ENCODE measurements at regions not wholly inside any gene's neighbourhood (a gene's known extent, or its start where the extent isn't known, plus 50 kb on each side); places are given as distances from the start of the nearest gene placed in this dataset.

DNA sequence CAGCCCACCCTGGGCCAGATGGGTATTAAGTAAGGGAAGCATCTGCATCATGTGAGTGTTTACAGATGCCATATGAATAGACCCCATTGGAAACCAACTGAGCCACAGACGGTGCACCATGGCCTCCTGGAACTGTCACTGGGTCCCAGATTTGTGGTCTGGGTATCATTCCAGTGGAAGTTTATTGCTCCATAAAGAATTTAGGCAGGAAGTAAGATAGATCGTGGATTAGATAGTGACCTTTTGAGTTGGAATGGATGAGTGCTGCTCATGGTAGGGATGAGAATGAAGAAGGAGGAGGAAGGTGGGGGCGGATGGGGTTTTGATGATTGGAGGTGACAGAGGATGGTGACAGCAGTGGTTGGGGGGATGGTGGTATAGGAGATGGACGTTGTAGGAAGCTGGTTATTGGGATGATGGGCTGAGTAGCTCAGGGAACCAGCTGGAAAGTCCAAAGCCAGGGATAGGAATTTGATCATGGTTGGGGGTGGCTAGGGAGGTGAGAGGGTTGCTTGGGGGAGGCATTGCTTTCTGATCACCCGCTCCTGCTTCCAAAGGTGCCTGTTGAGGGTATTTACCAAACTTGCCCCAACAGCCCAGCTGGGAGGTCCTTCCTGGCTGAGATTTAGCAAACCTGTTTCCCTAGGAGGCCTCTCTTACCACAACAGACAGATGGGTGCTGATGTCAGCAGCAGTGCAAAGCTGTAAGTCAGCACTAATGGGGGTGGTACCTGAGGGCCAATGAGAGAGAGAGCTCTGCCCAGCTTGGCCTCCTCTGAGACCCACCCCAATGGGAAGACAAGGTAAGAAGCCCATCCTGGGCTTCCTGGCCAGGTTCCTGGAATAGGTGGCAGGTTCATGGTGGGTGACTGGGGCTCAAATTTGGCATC is 78.0 kb downstream of the VEGFA start:
- DNase-seq (ENCODE audit: low spot score) = no peak

DNA sequence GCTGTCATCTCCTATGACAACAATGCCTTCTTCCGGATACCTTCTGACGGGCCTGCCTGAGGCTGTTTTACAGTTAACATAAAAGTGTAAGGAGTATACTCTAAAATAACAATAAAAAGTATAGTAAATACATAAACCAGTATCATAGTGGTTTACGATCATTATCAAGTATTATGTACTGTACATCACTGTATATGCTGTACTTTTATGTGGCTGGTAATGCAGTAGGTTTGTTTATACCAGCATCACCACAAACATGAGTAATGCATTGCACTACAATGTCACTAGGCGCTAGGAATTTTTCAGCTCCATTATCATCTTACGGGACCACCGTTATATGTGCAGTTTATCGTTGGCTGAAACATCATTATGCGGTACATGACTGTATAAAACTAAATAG is 76.5 kb downstream of the VEGFA start:
- no peak for DNase-seq (ENCODE audit: low spot score)

DNA sequence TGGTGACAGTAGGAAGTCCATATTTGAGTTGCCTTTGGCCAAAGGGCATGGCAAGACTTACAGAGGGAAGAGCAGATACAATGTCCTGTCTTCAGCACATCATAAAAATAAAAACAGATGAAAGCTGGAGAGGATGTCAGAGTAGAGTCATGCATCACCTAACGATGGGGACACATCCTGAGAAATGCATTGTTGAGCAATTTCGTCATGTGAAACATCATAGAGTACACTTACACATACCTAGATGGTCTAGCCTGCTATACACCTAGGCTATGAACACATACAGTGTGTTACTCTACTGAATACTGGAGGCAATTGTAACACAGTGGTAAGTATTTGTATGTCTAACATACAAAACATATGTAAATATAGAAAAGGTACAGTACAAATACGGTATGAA is 75.6 kb downstream of the VEGFA start:
- DNase-seq (ENCODE audit: low spot score) = no peak

DNA sequence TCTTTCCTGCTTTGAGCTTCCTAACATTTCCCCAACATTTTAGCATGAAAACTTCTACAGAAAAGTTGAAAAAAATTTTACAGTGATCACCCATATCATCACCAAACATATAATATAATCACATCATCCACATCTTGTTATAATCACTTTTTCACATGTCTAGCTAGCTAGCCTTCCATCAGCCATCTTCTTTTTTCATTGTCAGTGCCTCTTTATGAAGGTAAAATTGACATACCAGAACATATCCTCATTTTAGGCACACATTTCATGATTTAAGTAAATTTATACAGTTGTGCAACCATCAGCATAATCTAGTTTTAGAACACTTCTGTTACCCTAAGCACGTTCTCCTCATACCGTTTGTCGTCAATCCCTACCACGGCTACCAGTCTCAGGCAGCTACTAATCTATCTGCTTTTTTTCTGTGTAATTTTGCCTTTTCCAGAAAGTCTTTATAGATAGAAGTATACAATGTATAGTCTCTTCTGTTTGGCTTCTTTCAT is 73.7 kb downstream of the VEGFA start:
- DNase-seq (ENCODE audit: low spot score) = no peak

DNA sequence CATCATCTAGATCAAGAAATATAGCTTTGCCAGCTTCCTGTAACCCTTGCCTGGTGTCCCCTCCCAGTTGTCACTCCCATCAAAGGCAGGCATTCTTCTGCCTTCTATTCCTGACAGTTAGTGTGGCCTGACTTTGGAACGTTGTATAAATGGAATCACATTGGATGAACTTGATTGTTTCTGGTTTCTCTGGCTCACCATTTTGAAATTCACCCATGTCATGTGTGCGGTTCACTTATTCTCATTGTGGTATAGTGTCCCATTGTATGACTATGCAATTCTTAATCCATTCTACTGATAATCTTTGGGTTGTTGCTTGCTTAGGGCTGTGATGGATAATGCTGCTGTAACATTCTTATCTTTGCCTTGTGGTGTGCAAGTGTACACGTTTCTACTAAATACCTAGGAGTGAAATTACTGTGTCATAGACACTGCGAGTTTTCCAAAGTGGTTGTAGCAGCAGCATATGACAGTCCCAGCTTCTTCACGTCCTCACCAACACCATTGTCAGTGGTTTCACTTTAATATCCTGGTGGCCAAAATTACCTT is 73.2 kb downstream of the VEGFA start:
- DNase-seq (ENCODE audit: low spot score) = no peak

DNA sequence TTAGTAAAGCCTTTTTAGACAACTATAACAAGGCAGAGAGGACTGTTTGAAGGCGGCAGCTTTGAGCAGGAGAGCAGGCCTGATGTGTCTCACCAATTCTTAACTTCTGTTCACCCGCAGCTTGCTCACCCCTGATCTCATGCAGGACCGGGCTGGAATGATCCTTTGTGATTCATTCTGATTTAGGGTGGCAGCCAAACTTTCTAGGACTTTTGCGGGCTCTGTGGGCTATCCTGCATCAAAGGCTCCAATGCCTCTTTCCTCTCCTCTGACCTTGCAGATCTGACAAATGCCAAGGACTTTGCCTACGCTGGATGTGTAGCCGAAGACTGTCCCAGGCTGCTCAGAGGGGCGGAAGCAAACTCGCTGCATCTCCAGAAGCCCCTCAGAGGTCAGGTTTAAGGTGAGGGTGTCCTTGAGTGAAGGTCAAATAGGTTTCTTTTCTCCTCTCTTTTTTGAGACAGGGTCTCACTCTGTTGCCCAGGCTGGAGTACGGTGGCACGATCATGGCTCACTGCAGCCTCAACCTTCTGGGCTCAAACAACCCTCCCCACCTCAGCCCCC is 72.3 kb downstream of the VEGFA start:
- DNase-seq (ENCODE audit: low spot score) = no peak

DNA sequence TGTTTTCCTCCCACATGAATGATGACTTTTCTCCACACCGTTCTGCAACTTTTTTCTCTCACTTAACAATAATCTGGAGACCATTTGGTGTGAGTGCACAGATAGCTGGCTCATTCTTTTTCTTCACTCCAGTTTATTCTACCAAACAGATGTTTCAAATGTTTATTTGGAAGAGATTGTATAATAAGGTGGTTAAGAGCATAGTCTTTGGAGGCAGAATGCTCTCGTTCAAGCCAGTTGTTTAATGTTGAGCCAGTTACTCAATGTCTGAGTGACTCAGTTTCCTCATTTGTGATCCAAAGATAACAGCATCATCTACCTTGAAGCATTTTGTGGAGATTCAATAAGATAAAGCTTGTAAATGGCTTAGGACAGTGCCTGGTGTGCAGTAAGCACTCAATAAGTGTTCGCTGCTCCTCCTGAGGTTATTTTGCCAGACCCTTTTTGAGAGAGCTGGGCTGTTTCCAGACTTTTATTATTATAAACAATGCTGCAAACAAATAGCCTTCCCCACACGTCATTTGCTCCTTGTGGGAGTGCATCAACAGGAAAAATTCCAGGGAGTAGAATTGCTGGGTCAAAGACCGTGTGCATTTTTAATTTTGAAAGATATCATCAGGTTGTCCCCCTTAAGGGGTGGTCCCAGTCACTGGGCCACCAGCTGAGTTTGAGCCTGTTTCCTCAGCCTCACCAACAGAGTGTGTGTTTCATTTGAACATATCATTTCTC is 70.6 kb downstream of the VEGFA start:
- DNase-seq (ENCODE audit: low spot score) = no peak

DNA sequence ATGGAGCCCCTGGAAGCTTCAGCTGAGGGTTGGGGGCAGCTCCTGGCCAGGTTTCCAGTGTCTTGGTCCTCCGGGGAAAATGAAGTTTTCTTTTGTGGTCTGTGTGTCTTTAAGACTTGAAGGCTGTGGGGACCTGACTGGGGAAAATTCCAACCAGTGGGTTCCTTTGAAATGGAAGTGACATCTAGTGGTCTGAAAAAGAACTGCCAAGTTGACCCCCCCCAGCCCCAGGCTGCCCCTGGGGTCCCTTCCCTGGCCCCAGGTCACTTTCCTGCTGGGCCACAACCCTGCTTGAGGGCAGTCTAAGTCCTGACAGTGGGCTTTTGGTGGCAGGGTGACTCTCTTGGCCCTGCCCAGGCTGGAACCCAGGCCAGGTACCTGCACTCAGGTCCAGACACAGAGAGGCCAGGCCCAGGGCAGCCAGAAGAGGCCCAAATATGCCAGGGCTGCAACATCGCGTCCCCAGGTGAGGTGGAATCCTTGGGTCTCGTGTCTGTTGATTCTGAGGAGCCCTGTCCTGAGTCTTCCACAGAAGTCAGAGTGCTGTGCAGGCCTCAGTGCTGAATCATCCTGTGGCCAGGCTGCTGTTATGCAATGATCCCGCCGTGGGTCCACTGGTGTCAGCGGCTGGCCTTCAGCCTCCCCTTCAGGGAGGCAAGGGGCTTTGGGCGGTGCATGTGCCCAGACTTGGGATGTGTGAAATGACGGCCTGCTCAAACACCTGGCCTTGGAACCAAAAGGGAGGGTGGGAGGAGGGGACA is 68.4 kb downstream of the VEGFA start:
- peak; percentile 51 for DNase-seq (ENCODE audit: low spot score)

DNA sequence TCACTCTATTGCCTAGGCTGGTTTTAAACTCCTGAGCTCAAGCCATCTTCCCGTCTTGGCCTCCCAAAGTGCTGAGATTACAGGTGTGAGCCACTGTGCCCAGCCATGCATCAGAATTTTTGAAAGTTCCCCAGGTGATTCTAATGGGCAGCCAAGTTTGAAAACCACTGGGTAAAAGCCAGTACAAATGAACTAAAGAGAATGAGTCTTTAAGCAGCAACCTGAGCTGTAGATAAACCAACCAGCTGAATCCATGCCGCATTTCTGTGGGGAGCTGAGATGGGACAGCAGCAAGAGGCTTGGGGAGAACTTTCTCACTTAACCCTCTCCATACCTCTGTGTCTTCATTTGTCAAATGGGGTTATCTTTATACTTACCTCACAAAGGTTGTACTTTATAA is 67.5 kb downstream of the VEGFA start:
- DNase-seq (ENCODE audit: low spot score) = no peak

DNA sequence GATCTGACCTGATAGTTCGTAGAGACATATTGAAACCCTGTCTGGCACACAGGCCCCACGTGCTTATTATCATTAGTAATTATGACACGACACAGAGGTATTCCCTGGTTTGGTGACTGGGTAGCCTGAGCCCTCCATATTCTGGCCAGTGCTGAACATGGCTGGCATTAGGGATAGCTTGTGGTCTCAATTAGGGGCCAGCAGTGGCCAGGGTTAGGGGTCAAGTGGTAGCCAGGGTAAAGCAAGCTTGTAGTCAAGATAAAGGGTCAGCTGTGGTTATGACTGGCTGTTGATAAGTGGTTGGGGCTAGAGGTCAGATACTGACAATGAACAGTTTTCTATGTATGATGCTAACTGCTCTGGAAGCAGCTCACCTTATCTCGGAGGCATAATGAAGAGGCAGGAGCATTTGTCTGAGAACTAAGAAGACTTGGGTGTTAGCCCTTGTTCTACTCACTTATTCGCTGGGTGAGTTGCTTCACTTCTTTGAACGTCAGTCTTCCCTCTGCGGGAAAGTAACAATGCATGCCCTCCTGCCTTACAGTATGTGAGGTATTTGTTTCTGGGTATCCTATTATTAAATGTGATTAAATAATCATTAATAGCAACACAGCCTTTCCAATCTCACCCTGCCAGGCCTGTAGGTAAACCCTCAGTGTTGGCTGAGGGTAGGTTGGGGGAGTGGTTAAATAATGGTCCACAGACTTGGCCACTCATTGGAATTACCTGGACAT is 66.7 kb downstream of the VEGFA start:
- no peak for DNase-seq (ENCODE audit: low spot score)
